HFFc6 (cell line): ENCODE measurements at regions not wholly inside any gene's neighbourhood (a gene's known extent, or its start where the extent isn't known, plus 50 kb on each side); places are given as distances from the start of the nearest gene placed in this dataset.

Experiments used
- DNase-seq: peaks from one replicate; pipeline ENCODE4 v3.0.0-alpha.2; 2018
- H3K27ac Mint-ChIP-seq: 2 replicates; pipeline ENCODE4 v1.8.0; 2020; ENCODE audit warnings: mild to moderate bottlenecking, mixed read lengths
- H3K27me3 Mint-ChIP-seq: 2 replicates; pipeline ENCODE4 v1.8.0; 2021; ENCODE audit warnings: mild to moderate bottlenecking, moderate library complexity, mixed read lengths; ENCODE audit not compliant: insufficient read depth
- H3K36me3 Mint-ChIP-seq: 2 replicates; pipeline ENCODE4 v1.8.0; 2021; ENCODE audit warnings: low read depth, mixed read lengths
- H3K4me1 Mint-ChIP-seq: 2 replicates; pipeline ENCODE4 v1.8.0; 2020; ENCODE audit warnings: low read depth, mixed read lengths
- H3K4me3 Mint-ChIP-seq: 2 replicates; pipeline ENCODE4 v1.8.0; 2020; ENCODE audit warnings: mild to moderate bottlenecking, moderate library complexity, mixed read lengths
- H3K9me3 Mint-ChIP-seq: 2 replicates; pipeline ENCODE4 v1.8.0; 2020; ENCODE audit warnings: mild to moderate bottlenecking, mixed read lengths
- CTCF ChIP-seq: fragments of 200-600 bp; sonication (generic); IDR thresholded peaks from 2 replicates; pipeline ENCODE4 v1.5.0; 2021; ENCODE audit warnings: antibody characterized with exemption, mild to moderate bottlenecking

GRCh38 chr20:25142435-25142834 is 53.1 kb upstream of the ENTPD6 start:
- Mint-ChIP-seq H3K27ac (no peak overlapping the region), H3K4me3 (no peak overlapping the region), H3K4me1 (peaks cover 6% of the 10 kb centered on the region), H3K9me3 (no peaks in the 10 kb centered on the region), H3K36me3 (no peaks in the 10 kb centered on the region), H3K27me3 (peaks cover 21% of the 10 kb centered on the region)
- TF ChIP-seq CTCF: no peak
- DNase-seq: no peak

- Mint-ChIP-seq H3K27ac (no peak overlapping the region), H3K4me3 (no peak overlapping the region), H3K4me1 (peaks cover 5% of the 10 kb centered on the region; the same call in 1 of the 2 replicates), H3K27me3 (peaks cover 25% of the 10 kb centered on the region), H3K36me3 (no peaks in the 10 kb centered on the region), H3K9me3 (no peaks in the 10 kb centered on the region)
- no peak for DNase-seq
- TF ChIP-seq CTCF: no peak
These were observed 50.4 kb upstream of the ENTPD6 start for GRCh38 chr20:25145131-25145530.
